Tibial artery (tissue), 4 donors: ENCODE measurements at regions not wholly inside any gene's neighbourhood (a gene's known extent, or its start where the extent isn't known, plus 50 kb on each side); places are given as distances from the start of the nearest gene placed in this dataset.

Experiments
- DNase-seq, 2 donors: peaks; one replicate each; pipeline ENCODE4 v3.0.0-alpha.2; 2019
- H3K27ac ChIP-seq, 2 donors: fragments of 200-600 bp; sonication (generic) in 1 of 2; 1 replicate in 1 of 2; 2 replicates in 1 of 2; pipeline ENCODE4 v1.5.1; 2018 to 2019; ENCODE audit warnings: mild to moderate bottlenecking in 1 of 2
- H3K27me3 ChIP-seq, 2 donors: fragments of 200-600 bp; sonication (generic) in 1 of 2; one replicate each; pipeline versions ENCODE4 v1.5.1 to v1.6.0; 2016 to 2019
- H3K36me3 ChIP-seq, 3 donors: fragments of 200-600 bp; sonication (generic) in 2 of 3; one replicate each; pipeline ENCODE4 v1.5.1; 2016 to 2019; ENCODE audit warnings: mild to moderate bottlenecking in 2 of 3
- H3K4me1 ChIP-seq, 4 donors: fragments of 200-600 bp; sonication (generic) in 2 of 4; 1 replicate in 3 of 4; 2 replicates in 1 of 4; pipeline ENCODE4 v1.5.1; 2016 to 2019
- H3K4me3 ChIP-seq, 2 donors: fragments of 200-600 bp; sonication (generic) in 1 of 2; 1 replicate in 1 of 2; 2 replicates in 1 of 2; pipeline ENCODE4 v1.5.1; 2018 to 2019; ENCODE audit warnings: mild to moderate bottlenecking in 2 of 2
- H3K9me3 ChIP-seq, 3 donors: fragments of 200-600 bp; sonication (generic) in 1 of 3; one replicate each; pipeline ENCODE4 v1.5.1; 2016 to 2019
- CTCF ChIP-seq, 2 experiments: fragments of 200-600 bp in 1 of 2; fragments of 450-650 bp in 1 of 2; IDR thresholded peaks; one replicate each; pipeline ENCODE4 v1.5.1; 2017 to 2019; ENCODE audit warnings: antibody characterized with exemption in 2 of 2, mild to moderate bottlenecking in 1 of 2, moderate library complexity in 1 of 2
- intact Hi-C: fragments of 100-400 bp; cut with DNase I; formaldehyde crosslinking; loops from one replicate; pipeline ENCODE4 v1.15.0; 2023; ENCODE audit warnings: low total_unique reads

- no peak for TF ChIP-seq CTCF (IDR thresholded peaks at IDR 0.05)
- Histone ChIP-seq H3K4me3 (no peak overlapping the region), H3K27ac (no peak overlapping the region), H3K9me3 (no peaks in the 10 kb centered on the region), H3K27me3 (no peaks in the 10 kb centered on the region), H3K36me3 (no peaks in the 10 kb centered on the region), H3K4me1 (peaks cover 0 to 19% (median 4%) of the 10 kb centered on the region in 4 donors)
- intact Hi-C loops, result no loop called here
- DNase-seq, result no peak
Measured at GRCh38 chr13:80082396-80083080, 258.4 kb downstream of the SPRY2 start.

- H3K27me3 ChIP-seq, result no peaks in the 10 kb centered on the region
- H3K27ac ChIP-seq, result no peak overlapping the region
- H3K4me1 ChIP-seq, result no peaks in the 10 kb centered on the region
- no peak for TF ChIP-seq CTCF (IDR thresholded peaks at IDR 0.05)
- intact Hi-C loops, result no loop called here
- DNase-seq, result no peak
- H3K9me3 ChIP-seq, result no peaks in the 10 kb centered on the region
- no peaks in the 10 kb centered on the region for H3K36me3 ChIP-seq
- no peak overlapping the region for H3K4me3 ChIP-seq
Measured at GRCh38 chr13:80074811-80075210, 266.1 kb downstream of the SPRY2 start.

GRCh38 chr13:80074143-80074752, 266.7 kb downstream of the SPRY2 start:
- intact Hi-C loops, result no loop called here
- Histone ChIP-seq H3K36me3 (no peaks in the 10 kb centered on the region), H3K4me1 (no peaks in the 10 kb centered on the region), H3K9me3 (no peaks in the 10 kb centered on the region), H3K4me3 (no peak overlapping the region), H3K27me3 (no peaks in the 10 kb centered on the region), H3K27ac (no peak overlapping the region)
- TF ChIP-seq CTCF (IDR thresholded peaks at IDR 0.05), result no peak
- DNase-seq, result no peak

- H3K36me3 ChIP-seq, result no peaks in the 10 kb centered on the region
- H3K27ac ChIP-seq, result no peak overlapping the region
- H3K27me3 ChIP-seq, result no peaks in the 10 kb centered on the region
- H3K4me1 ChIP-seq, result no peaks in the 10 kb centered on the region
- no peak overlapping the region for H3K4me3 ChIP-seq
- TF ChIP-seq CTCF (IDR thresholded peaks at IDR 0.05), result no peak
- intact Hi-C loops, result no loop called here
- DNase-seq, result no peak
- H3K9me3 ChIP-seq, result no peaks in the 10 kb centered on the region
Measured at GRCh38 chr13:80072231-80072630, 268.7 kb downstream of the SPRY2 start.

GRCh38 chr13:80070024-80070703, 270.8 kb downstream of the SPRY2 start:
- Histone ChIP-seq H3K36me3 (no peaks in the 10 kb centered on the region), H3K4me3 (no peak overlapping the region), H3K27ac (no peak overlapping the region), H3K4me1 (no peaks in the 10 kb centered on the region), H3K27me3 (no peaks in the 10 kb centered on the region), H3K9me3 (no peaks in the 10 kb centered on the region)
- TF ChIP-seq CTCF (IDR thresholded peaks at IDR 0.05), result no peak
- intact Hi-C loops, result no loop called here
- no peak for DNase-seq
